ENCODE measurements at regions not wholly inside any gene's neighbourhood (a gene's known extent, or its start where the extent isn't known, plus 50 kb on each side); places are given as distances from the start of the nearest gene placed in this dataset.
A peak's percentile ranks its signal among the peaks of the same experiment; 100 is the strongest.
"Not testable (repeated sequence)": the region's sequence is repeated elsewhere in the genome, so short reads cannot be mapped to it uniquely, and the experiment has no call there.

DNA sequence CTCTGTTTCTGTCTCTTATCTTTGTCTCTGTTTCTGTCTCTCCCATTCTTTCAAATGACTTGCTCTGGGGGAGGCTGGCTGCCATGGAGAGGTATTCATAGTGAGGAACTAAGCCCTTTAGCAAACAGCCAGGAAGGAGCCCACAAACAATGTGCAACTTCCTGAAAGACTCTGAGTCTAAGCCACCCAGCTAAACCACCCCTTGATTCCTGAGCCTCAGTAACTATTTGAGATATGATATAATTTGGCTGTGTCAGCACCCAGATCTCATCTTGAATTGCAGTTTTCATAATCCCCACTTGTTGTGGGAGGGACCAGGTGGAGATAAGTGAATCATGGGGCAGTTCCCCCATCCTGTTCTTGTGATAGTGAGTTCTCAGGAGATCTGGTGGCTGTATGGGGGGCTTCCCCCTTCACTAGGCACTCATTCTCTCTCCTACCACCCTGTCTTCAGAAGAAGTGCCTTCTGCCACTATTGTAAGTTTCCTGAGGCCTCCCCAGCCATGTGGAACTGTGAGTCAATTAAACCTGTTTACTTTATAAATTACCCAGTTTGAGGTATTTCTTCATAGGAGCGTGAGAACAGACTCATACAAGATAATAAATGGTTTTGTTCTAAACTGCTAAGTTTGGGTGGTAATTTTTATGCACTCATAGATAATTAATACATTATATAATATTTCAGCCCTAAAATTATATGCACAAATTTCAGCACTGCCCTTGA, 121.2 kb upstream of the FOXP2 start:
- no peak for DNase-seq (ENCODE audit: low spot score in 2 of 2)
- FAIRE-seq: no peak

DNA sequence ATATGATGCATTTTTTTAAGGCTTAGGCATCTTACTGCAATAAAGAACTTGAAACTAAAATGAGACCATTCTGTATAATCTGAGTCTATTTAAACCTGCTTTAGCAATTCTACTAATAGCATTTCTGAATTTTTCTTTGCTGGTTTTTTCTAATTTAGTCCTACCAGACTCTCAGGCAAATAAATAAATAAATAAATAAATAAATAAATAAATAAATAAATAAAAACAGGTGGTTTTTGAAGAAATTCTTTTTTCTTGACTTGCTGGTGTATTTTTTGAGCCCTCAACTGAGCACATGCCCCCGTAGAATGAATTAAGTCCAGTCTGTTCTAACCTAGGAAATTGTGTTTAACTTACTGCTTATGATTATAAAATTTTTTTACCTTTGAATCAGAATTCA, 134.7 kb upstream of the FOXP2 start:
- no peak for DNase-seq (ENCODE audit: low spot score in 2 of 2)
- FAIRE-seq: no peak

DNA sequence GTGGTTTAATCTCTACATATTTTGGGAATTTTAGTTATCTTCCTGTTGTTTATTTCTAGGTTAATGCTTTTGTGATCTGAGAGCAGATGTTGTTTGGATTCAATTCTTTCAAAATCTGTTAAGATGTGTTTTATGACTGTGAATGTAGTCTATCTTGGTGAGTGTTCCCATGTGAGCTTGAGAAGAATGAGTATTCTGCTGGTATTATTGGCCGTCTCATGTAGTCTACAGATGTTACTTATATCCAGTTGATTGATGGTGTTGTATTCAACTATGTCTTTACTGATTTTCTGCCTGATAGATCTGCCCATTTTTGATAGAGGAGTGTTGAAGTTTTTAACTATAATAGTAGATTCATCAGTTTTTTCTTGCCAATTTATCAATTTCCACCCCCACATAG, 141.4 kb upstream of the FOXP2 start:
- DNase-seq (ENCODE audit: low spot score in 2 of 2): no peak
- FAIRE-seq: no peak

DNA sequence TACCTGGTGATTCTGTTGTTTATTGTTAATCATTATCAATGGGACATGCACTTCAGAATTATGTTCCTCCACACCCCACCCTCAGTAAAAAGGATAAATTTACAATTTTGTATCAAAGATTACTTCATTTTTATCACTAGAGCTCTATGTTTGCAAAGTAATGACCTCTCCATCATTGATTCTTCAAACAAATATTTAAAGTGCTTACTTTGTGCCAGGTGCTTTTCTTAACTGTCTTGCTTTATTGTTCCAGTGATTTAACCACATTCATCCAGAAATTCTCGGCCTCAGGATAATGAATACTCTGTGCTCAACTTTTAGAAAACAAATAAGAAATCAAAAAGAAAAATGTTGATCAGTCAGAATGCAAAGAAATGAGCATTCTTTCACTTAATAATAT, 144.9 kb upstream of the FOXP2 start:
- no peak for FAIRE-seq
- no peak for DNase-seq (ENCODE audit: low spot score in 2 of 2)

DNA sequence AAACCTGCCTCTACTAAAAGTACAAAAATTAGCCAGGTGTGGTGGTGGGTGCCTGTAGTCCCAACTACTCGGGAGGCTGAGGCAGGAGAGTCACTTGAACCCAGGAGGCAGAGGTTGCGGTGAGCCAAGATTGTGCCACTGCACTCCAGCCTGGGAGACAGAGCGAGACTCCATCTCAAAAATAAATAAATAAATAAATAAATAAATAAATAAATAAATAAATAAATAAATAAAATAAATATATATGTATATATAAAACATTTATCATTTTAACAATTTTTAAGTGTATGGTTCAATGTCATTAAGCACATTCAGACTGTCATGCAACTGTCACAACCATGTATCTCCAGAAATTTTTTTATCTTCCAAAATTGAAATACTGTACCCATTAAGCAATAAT, 147.1 kb upstream of the FOXP2 start:
- not testable (repeated sequence) for DNase-seq (ENCODE audit: low spot score in 2 of 2); FAIRE-seq

DNA sequence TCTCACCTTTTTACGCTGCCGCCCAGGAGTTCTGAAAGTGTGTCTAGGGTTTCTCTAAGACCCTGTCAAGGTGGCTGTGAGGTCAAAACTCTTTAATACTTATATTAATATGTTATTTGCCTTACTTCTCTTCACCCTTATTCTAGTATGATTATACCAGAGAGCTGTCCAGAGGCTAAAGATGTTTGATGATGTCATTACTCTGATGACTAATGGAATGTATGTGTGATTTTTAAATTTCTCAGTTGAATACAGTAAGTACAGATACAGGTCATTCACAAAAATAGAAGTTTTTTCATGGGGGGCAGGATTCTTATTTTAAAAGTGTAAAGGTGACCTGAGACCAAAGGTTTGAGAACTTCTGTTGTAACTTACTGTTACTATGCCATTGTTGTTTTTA, 150.6 kb upstream of the FOXP2 start:
- FAIRE-seq: no peak

DNA sequence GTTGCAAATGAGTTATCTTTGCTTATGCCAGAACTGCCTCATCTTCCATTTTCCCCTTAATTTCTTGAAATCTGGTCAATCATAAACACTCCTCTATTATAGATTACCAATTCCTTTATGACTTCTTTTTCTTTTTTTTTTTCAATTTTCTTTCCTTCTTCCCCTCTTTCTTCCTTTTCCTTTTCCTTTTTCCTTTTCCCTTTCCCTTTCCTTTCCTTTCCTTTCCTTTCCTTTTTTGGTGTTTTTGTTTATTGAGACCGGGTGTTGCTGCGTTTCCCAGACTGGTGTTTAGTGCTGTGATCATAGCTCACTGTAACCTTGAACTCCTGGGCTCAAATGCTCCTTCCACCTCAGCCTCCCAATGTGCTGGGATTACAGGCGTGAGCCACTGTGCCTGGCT, 151.4 kb upstream of the FOXP2 start:
- FAIRE-seq (no peak), DNase-seq (ENCODE audit: low spot score in 2 of 2) (no peak)

More for the DNA sequence above, 150.6 kb upstream of the FOXP2 start:
- DNase-seq (ENCODE audit: low spot score in 2 of 2): no peak

DNA sequence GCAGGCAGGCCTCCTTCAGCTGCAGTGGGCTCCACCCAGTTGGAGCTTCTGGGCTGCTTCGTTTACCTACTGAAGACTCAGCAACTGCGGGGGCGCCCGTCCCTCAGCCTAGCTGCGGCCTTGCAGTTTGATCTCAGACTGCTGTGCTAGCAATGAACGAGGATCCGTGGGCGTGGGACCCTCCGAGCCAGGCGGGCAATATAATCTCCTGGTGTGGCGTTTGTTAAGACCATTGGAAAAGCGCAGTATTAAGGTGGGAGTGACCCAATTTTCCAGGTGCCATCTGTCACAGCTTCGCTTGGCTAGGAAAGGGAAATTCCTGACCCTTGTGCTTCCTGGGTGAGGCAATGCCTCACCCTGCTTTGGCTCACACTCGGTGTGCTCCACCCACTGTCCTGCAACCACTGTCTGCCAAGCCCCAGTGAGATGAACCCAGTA, 159.2 kb upstream of the FOXP2 start:
- FAIRE-seq (no peak), DNase-seq (ENCODE audit: low spot score in 2 of 2) (no peak)

DNA sequence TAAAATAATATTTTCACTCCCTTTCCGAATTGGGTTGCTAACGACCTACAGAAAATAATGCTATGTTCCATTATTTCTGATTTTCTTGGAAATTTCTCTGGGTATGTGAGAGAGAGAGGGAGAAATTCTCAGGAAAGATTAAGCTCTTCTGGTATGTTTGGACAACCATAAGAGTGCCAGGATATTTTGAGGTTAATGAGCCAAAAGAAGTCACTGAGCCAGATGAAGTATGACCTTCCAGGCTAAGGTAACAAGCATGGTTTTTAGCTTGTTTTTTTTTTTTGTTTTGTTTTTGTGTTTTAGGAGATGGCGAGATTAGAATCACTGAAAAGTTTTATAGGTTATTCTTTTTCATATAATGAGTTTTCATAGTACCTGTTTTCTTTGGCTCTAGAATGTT, 171.0 kb upstream of the FOXP2 start:
- FAIRE-seq: no peak
- DNase-seq (ENCODE audit: low spot score in 2 of 2): no peak

DNA sequence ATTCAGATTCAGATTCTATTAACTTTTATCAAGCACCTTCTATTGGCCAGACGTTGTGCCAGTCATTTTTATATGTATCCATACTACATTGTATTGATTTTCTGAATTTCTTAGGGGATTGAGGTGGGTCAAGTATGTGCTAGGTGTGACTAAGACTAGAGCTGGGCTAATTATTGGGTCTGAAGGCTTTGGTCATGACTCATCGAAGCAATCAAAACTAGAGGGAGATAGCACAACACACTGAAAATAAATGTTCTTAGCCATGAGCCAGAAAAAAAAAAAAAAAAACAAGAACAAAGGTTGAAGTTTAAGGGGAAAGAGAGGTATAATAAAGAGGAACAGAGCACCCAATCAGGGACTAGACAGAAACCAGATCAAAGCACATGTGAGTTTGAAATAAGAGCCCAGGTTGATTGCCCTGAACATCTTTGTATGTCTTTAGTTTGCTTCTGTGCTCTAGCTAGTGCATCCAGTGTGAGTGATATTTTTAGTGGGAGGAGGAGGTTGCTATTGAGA, 171.6 kb upstream of the FOXP2 start:
- no peak for FAIRE-seq

DNA sequence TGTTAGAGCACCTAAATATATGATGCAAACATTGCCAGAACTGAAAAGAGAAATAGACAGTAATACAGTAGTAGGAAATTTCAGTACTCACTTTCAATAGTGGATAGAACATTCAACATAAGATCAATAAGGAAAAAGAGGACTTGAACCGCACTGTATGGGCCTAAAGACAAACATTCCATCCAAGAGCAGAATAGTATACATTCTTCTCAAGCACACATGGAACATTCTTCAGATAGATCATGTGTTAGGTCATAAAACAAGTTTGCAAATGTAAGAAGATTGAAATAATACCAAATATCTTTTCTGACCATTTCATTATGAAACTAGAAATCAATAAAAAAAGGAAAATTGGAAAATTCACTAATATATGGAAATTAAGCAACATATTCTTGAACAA, 185.4 kb upstream of the FOXP2 start:
- FAIRE-seq: no peak
- no peak for DNase-seq (ENCODE audit: low spot score in 2 of 2)

More for the DNA sequence above, 171.6 kb upstream of the FOXP2 start:
- peak in 1 of 2 donors; percentile 7 for DNase-seq (ENCODE audit: low spot score in 2 of 2)

DNA sequence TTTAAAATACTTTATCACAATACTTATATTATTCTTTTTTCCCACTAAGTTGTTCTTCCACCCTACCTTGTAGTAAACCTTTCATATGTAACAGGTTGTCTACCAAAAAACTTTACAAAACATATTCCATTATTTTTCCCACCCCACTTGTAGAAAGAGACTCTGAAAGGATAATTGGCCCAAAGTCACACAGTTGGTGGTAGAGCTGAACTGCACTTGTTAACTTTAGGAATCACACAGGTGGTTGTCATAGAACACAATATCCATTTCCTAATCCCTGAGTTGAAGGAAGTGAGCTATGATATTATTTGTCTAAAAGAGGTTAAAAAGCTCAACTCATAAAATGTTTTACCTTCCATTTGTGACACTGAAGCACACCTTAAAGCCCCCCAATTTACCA, 188.8 kb upstream of the FOXP2 start:
- FAIRE-seq (no peak), DNase-seq (ENCODE audit: low spot score in 2 of 2) (no peak)

DNA sequence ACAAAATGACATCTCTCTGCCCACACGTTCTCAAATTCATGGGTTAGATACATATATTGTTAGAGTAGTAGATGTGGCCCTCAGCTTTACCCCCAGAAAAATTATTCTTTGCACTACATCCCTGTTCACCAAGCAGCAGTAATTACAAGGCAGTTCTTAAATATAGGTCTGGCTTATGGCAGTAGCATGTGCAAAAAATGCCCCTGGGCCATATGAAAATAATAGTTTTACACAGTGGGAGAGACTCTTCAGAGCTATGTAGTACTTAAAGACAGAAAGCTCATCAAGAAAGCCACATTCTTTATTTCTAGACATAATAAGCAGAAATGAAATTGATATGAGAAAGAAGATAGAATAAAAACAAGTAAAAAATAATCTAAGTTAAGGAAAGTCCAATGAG, 196.3 kb upstream of the FOXP2 start:
- DNase-seq (ENCODE audit: low spot score in 2 of 2): no peak
- no peak for FAIRE-seq

DNA sequence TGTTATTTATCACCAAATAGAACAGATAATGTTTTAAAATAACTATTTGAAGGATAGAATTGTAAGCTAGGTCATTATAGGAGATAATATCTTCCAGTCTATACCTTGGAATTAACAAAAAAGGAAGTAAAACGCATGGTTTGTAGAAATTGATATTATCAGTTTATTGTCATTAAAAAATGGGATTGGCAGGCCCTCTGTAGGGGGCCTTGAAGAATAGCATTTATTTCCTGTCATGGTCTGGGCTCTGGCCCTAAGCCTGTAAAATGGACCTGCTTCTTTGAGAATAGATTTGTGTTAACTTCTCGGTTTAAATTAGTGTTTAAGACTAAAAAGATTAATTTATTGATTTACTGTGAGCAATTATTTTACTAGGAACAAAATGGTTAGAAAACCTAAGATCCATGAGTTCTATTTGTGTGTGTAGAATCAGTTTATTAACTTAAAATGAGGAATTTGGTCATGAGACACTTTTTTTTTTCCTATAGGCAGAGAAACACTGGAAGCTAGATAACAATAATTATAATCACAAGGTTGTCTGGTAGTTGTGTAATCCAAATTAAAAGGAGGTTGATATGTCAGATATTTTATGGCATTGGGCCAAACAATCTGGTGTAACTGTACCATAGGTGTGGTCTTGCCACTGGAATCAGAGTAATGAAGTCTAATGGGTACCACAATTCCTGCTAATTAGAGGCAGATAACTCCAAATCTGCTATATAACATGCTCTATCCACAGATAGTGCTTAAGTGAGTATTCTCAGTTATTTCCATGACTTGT, 197.4 kb upstream of the FOXP2 start:
- no peak for FAIRE-seq
- DNase-seq (ENCODE audit: low spot score in 2 of 2): no peak

DNA sequence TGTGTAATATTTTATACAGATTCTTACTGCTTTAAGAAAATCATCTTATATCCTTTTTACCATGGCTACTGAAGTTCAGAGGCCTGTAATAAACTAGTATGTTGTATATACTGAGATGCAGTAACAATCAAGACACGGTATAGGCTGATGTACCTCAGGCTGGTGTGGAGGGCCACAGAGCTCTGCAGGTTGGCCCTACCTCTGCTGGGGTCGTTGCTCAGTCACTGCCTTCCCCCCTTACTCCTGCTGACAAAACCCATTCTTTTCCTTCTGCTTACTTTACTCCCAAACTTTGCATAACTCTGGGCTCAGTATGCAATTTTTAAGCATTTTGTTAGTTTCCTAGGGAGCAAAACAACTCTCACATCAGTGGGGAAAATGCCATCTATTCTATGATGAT, 200.1 kb upstream of the FOXP2 start:
- FAIRE-seq: no peak

DNA sequence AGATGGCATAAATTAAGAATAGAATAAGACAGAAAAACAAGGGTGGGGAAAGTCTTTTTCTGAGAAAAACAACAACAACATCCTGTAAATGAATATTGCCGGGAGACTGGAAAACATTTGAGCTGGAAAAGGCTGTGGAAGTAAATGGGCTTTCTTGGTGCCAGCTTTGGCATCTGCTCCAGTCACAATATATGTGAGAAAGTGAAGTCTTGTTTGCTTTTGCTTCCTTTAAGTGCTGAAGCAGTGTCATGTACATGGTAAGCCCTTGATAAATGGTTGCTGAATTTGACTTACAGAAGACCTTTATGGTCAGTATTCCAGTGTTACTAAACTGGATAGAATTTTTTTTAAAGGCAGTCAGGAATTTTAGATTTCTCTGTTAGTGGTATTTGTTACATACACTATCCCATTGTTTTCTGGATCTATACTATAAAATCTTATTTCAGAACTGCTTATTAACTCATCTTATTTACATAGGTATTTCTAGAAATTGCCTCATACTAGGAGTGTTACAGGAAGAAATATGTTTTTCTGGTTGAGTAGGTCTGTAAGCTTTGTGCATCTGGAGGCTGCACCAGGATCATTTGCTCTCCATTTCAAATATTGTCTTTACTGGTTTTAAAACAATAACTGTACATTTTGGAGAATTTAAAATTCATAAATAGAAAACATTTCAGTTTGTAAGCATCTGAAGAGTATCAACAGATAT, 201.7 kb upstream of the FOXP2 start:
- DNase-seq (ENCODE audit: low spot score in 2 of 2): no peak
- no peak for FAIRE-seq

More for the DNA sequence above, 200.1 kb upstream of the FOXP2 start:
- no peak for DNase-seq (ENCODE audit: low spot score in 2 of 2)

DNA sequence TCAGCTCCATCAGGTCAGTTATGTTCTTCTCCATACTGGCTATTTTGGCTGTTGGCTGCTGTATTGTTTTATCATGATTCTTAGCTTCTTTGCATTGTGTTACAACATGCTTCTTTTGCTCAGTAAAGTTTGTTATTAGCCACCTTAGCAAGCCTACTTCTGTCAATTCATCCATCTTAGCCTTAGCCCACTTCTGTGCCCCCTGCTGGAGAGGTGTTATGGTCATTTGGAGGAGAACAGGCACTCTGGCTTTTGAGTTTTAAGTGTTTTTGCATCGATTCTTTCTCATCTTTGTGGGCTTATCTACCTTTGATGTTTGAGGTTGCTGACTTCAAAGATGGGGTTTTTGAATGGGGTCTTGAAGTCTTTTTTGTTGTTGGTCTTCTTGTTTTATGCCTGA, 204.6 kb upstream of the FOXP2 start:
- FAIRE-seq: no peak
- no peak for DNase-seq (ENCODE audit: low spot score in 2 of 2)

DNA sequence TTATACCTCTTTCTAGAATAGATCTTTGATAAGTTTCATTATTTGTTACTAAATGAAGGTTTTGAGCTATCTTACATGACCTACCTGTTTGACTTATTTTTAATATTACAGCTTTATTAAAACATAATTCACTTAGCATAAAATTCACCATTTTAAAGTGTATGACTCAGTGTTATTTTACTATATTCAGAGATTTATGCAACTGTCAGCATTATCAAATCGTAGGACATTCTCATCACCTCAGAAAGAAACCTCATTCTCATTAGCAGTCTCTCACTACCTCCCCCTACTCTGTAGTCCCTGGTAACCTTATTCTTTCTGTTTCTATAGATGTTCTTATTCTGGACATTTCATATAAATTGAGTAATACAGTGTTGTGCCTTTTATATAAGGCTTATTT, 207.9 kb upstream of the FOXP2 start:
- FAIRE-seq (no peak), DNase-seq (ENCODE audit: low spot score in 2 of 2) (no peak)

DNA sequence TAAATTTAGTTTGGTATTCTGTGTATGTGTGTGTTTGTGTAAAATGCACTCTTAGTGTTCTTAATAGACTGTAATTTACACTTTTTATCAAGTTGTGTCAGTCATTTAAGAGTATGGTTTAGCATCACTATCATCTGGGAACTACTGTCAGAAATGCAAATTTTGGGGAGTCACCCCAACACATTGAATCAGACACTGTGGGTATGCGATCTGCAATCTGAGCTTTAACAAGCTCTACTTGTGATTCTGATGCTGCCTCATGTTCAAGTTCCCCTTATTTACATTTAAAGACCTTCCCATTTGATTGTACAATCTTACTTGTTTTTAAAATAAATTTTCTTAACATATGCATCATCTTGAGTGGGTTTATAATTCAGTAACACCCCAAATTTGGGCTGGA, 218.1 kb upstream of the FOXP2 start:
- DNase-seq (ENCODE audit: low spot score in 2 of 2): no peak
- FAIRE-seq: no peak

DNA sequence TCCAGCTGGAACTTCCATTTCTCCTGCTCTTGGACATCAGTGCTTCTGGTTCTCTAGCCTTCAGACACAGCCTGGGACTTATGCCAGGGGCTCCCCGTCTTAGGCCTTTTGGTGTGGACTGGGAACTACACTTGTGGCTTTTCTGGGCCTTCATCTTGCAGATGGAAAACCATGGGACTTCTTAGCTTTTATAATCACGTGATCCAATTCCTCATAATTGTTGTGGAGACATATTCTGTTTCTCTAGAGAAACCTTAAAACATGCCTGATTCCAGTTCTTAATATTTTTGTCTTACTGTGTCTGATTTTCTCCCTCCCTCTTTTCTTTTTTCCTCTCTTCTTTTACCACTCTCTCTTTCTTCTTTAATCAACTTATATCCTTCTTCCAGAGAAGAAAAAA, 224.2 kb upstream of the FOXP2 start:
- FAIRE-seq (no peak), DNase-seq (ENCODE audit: low spot score in 2 of 2) (no peak)
